ENCODE measurements at regions not wholly inside any gene's neighbourhood (a gene's known extent, or its start where the extent isn't known, plus 50 kb on each side); places are given as distances from the start of the nearest gene placed in this dataset.

DNA sequence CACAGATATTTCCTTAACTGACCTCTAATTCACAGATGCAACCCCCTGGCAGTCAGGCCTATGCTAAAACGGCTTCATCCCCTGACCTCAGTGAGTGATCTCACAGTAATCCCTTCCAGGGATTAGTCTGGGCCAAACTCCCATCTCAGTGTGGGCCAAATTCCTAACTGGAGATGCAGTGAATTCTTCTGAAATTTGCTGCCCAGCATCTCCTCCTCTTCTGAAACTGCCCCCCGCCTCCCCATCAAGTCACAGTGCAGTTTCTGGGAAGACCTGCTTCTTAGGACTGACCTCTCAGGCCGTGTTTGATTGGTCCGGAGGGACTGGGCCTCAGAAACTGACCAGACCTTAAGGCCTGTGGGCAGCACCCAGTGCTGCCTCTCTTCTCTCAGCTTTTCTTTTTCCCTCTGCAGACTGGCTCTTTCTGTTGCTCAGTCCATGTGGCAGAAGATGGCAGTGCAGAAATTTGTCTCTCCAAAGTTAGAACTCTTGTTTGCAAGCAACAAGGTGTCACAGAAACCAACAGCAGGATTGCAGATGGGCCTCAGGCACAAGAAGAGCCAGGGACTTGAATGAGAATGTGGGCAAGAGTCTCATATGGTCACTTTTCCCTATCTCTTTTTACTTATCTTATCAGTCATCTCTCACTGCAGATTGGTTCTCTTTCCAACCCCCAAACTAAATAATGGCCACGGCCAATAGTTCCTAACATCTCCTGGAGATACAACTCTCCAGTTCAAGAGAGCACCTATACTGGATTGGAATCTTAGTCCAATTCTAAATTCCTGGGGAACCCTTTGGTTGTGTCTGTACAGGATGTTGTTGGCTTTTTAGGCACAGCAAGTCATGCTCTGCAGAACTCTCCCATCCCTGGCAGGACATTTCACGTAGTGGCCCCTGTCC, 95.5 kb upstream of the RALGPS2 start:
- Histone ChIP-seq H3K4me3 (no peak overlapping the region), H3K9me3 (ENCODE audit: control insufficient read depth in 4 of 4, insufficient read depth in 3 of 4, low read length in 3 of 4) (no peaks in the 10 kb centered on the region), H3K9ac (ENCODE audit: insufficient read depth in 1 of 2, low read length in 2 of 2) (no peak overlapping the region), H3K4me1 (ENCODE audit: control insufficient read depth in 5 of 5, insufficient read depth in 5 of 5, low read length in 5 of 5) (peaks cover 0 to 10% (median 0%) of the 10 kb centered on the region in 5 donors), H3K27me3 (ENCODE audit: control insufficient read depth in 3 of 3, insufficient read depth in 3 of 3, low read length in 2 of 3) (no peaks in the 10 kb centered on the region), H3K36me3 (ENCODE audit: control insufficient read depth in 4 of 4, insufficient read depth in 4 of 4, low read length in 4 of 4) (no peaks in the 10 kb centered on the region), H3K27ac (ENCODE audit: low read depth in 1 of 2, low read length in 1 of 2) (no peak overlapping the region)
- TF ChIP-seq CTCF (IDR thresholded peaks at IDR 0.05; ENCODE audit: control extremely low read depth, extremely low read depth), result no peak
- WGBS, 2 donors, result 77 to 92% methylated on average over 6 of the region's 6 CpGs
- DNase-seq, result no peak
- no peak for ATAC-seq (ENCODE audit: insufficient read depth, low FRiP score)

DNA sequence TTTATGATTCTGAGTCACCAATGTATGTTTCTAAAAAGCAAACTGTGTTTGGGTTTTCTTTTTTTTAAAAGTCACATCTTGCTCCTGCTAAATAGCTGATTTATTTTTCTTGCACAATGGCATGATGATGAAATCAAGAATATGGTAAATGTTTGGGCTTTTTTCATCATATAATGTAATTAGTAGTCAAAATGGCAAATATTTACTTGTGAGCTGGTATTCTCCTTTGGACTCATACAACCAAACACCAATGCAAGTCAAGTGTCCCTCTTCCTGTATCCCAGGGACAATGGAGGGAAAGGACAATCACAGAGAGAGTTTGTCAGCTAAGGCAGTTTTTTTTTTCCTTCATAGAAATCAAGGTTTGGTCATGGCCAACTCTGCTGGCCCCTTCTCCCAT, 94.6 kb upstream of the RALGPS2 start:
- Histone ChIP-seq H3K4me1 (ENCODE audit: control insufficient read depth in 5 of 5, insufficient read depth in 5 of 5, low read length in 5 of 5) (peaks cover 0 to 14% (median 2%) of the 10 kb centered on the region in 5 donors), H3K9ac (ENCODE audit: insufficient read depth in 1 of 2, low read length in 2 of 2) (no peak overlapping the region), H3K27ac (ENCODE audit: low read depth in 1 of 2, low read length in 1 of 2) (no peak overlapping the region), H3K4me3 (no peak overlapping the region), H3K9me3 (ENCODE audit: control insufficient read depth in 4 of 4, insufficient read depth in 3 of 4, low read length in 3 of 4) (no peaks in the 10 kb centered on the region), H3K36me3 (ENCODE audit: control insufficient read depth in 4 of 4, insufficient read depth in 4 of 4, low read length in 4 of 4) (no peaks in the 10 kb centered on the region), H3K27me3 (ENCODE audit: control insufficient read depth in 3 of 3, insufficient read depth in 3 of 3, low read length in 2 of 3) (no peaks in the 10 kb centered on the region)
- ATAC-seq (ENCODE audit: insufficient read depth, low FRiP score), result no peak
- TF ChIP-seq CTCF (IDR thresholded peaks at IDR 0.05; ENCODE audit: control extremely low read depth, extremely low read depth), result no peak
- peak in 2 of 3 donors; percentile 29 to 63 for DNase-seq

DNA sequence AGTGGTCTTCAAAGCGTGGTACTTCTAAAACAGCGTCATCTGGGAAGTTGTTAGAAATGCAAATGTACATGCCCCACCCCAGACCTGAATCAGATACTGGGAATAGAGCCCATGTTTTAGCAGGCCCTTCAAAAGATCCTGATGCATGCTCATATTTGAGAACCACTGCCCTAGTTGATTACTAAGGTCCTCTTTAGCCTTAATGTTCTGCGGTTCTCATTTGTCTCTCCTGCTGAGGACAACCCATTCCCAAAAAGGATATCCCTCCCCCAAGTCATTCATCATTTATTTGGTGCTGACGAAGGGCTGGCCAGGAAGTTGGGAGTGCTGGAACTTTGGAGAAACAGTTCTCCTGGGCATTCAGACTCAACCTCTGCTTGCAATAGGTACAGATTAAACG, 92.4 kb upstream of the RALGPS2 start:
- no peak overlapping the region for H3K27ac ChIP-seq (ENCODE audit: low read depth in 1 of 2, low read length in 1 of 2)
- H3K4me1 ChIP-seq (ENCODE audit: control insufficient read depth in 5 of 5, insufficient read depth in 5 of 5, low read length in 5 of 5), result peaks cover 0 to 14% (median 0%) of the 10 kb centered on the region in 5 donors
- no peak for ATAC-seq (ENCODE audit: insufficient read depth, low FRiP score)
- no peak overlapping the region for H3K9ac ChIP-seq (ENCODE audit: insufficient read depth in 1 of 2, low read length in 2 of 2)
- no peak for DNase-seq
- WGBS, 2 donors, result 66 to 80% methylated on average over 5 of the region's 5 CpGs
- no peaks in the 10 kb centered on the region for H3K9me3 ChIP-seq (ENCODE audit: control insufficient read depth in 4 of 4, insufficient read depth in 3 of 4, low read length in 3 of 4)
- no peak overlapping the region for H3K4me3 ChIP-seq
- H3K27me3 ChIP-seq (ENCODE audit: control insufficient read depth in 3 of 3, insufficient read depth in 3 of 3, low read length in 2 of 3), result no peaks in the 10 kb centered on the region
- H3K36me3 ChIP-seq (ENCODE audit: control insufficient read depth in 4 of 4, insufficient read depth in 4 of 4, low read length in 4 of 4), result no peaks in the 10 kb centered on the region
- no peak for TF ChIP-seq CTCF (IDR thresholded peaks at IDR 0.05; ENCODE audit: control extremely low read depth, extremely low read depth)

Data from lung (tissue), 11 donors.